Lung (tissue), 11 donors: ENCODE measurements at regions not wholly inside any gene's neighbourhood (a gene's known extent, or its start where the extent isn't known, plus 50 kb on each side); places are given as distances from the start of the nearest gene placed in this dataset.

Source experiments
- ATAC-seq: fragments of 200-7000 bp; cut with Tn5 transposase; one replicate; pipeline ENCODE4 v1.9.1; 2020; ENCODE audit warnings: moderate number of reproducible peaks; ENCODE audit not compliant: insufficient read depth, low FRiP score
- DNase-seq, 3 donors: peaks; one replicate each; pipeline ENCODE4 v3.0.0-alpha.2; 2013 to 2017
- H3K27ac ChIP-seq, 2 donors: one replicate each; pipeline ENCODE4 v1.5.1; 2013; ENCODE audit warnings: mild to moderate bottlenecking in 2 of 2, moderate library complexity in 2 of 2, control low read depth in 1 of 2, inconsistent platforms in 1 of 2, low read depth in 1 of 2, low read length in 1 of 2
- H3K27me3 ChIP-seq, 3 donors: one replicate each; pipeline ENCODE4 v1.5.1; 2013; ENCODE audit warnings: low read length in 2 of 3; ENCODE audit not compliant: control insufficient read depth in 3 of 3, insufficient read depth in 3 of 3
- H3K36me3 ChIP-seq, 4 donors: one replicate each; pipeline ENCODE4 v1.5.1; 2013; ENCODE audit warnings: low read length in 4 of 4, mild to moderate bottlenecking in 1 of 4, moderate library complexity in 1 of 4; ENCODE audit not compliant: control insufficient read depth in 4 of 4, insufficient read depth in 4 of 4
- H3K4me1 ChIP-seq, 5 donors: one replicate each; pipeline ENCODE4 v1.5.1; 2013; ENCODE audit warnings: low read length in 5 of 5, mild to moderate bottlenecking in 2 of 5, moderate library complexity in 1 of 5; ENCODE audit not compliant: control insufficient read depth in 5 of 5, insufficient read depth in 5 of 5
- H3K4me3 ChIP-seq: one replicate; pipeline ENCODE4 v1.5.1; 2013; ENCODE audit warnings: mild to moderate bottlenecking, control low read depth, moderate library complexity
- H3K9ac ChIP-seq, 2 donors: one replicate each; pipeline ENCODE4 v1.5.1; 2013; ENCODE audit warnings: low read length in 2 of 2, control low read depth in 1 of 2; ENCODE audit not compliant: insufficient read depth in 1 of 2
- H3K9me3 ChIP-seq, 4 donors: one replicate each; pipeline ENCODE4 v1.5.1; 2013; ENCODE audit warnings: low read length in 3 of 4, mild to moderate bottlenecking in 1 of 4, moderate library complexity in 1 of 4; ENCODE audit not compliant: control insufficient read depth in 4 of 4, insufficient read depth in 3 of 4
- WGBS, 2 donors: extraction: QIAGEN DNeasy Blood & Tissue Kit; methylation state at CpG; one replicate each; pipeline ENCODE4 v1.1.7; 2013; 5-methylcytosine and 5-hydroxymethylcytosine counted together
- TF ChIP-seq, protein P1 (sequence below): IDR thresholded peaks from 2 replicates; pipeline ENCODE4 v1.5.1; 2012; ENCODE audit warnings: mild to moderate bottlenecking; ENCODE audit errors: control extremely low read depth, extremely low read depth
- donor health status: control.
- donor health status: control.
- donor health status: Bipolar disorder and iron deficiency.
- donor health status: healthy.
- donor health status: DM: yes; HTN: yes; CAD: no.

DNA sequence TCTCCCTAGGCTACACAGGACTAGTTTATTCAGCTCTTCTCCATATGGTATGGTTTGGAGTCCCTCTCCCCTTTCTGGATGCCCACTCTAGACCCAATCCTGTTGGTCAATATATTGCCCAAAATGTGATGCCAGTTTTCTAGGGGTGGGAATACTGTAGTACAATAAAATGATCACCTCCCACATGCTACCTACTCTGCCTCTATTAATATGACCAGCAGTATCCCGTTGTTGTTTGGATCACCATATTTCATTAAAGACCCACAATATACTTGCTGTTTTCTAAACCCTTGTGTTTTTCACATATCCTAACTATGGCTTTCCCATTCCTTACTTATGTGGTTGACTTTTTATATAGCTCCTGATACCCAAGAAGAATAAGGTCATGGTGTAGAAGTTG is 95.9 kb upstream of the IGSF21 start:
- ATAC-seq (no peak), DNase-seq (no peak)
- 84 to 98% methylated on average over 1 of the region's 1 CpG for WGBS, 2 donors
- H3K27ac ChIP-seq: no peak overlapping the region
- peaks cover 0 to 4% (median 0%) of the 10 kb centered on the region in 4 donors for H3K9me3 ChIP-seq
- no peak overlapping the region for H3K9ac ChIP-seq
- no peaks in the 10 kb centered on the region for H3K36me3 ChIP-seq
- peaks cover 0 to 5% (median 0%) of the 10 kb centered on the region in 3 donors for H3K27me3 ChIP-seq
- H3K4me3 ChIP-seq: no peak overlapping the region
- H3K4me1 ChIP-seq: no peaks in the 10 kb centered on the region
- TF ChIP-seq, protein P1, sequence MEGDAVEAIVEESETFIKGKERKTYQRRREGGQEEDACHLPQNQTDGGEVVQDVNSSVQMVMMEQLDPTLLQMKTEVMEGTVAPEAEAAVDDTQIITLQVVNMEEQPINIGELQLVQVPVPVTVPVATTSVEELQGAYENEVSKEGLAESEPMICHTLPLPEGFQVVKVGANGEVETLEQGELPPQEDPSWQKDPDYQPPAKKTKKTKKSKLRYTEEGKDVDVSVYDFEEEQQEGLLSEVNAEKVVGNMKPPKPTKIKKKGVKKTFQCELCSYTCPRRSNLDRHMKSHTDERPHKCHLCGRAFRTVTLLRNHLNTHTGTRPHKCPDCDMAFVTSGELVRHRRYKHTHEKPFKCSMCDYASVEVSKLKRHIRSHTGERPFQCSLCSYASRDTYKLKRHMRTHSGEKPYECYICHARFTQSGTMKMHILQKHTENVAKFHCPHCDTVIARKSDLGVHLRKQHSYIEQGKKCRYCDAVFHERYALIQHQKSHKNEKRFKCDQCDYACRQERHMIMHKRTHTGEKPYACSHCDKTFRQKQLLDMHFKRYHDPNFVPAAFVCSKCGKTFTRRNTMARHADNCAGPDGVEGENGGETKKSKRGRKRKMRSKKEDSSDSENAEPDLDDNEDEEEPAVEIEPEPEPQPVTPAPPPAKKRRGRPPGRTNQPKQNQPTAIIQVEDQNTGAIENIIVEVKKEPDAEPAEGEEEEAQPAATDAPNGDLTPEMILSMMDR: no peak

DNA sequence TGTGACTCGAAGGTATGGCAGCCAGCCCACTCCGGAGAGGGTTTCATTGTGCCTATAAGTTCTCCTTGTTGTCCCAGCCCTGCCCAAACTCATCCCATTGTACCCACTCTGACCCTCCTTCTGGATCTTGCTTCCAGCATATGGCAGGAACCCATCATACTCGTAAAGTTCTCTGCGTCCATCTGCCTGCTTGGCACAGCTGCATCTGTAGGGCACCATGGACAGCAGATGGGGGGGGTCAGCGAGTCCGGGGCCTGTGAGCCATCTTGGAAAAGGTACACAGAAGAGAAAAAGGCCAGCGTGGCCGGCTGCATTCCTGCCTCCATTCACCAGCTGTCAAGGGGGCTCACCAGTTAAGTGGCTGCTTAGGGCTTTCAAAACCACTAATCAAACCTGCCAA is 94.9 kb upstream of the IGSF21 start:
- 68 to 77% methylated on average over 8 of the region's 8 CpGs for WGBS, 2 donors
- no peak overlapping the region for H3K9ac ChIP-seq
- peaks cover 0 to 5% (median 0%) of the 10 kb centered on the region in 3 donors for H3K27me3 ChIP-seq
- H3K36me3 ChIP-seq: no peaks in the 10 kb centered on the region
- ATAC-seq: no peak
- TF ChIP-seq, protein P1: no peak
- H3K4me3 ChIP-seq: no peak overlapping the region
- no peaks in the 10 kb centered on the region for H3K4me1 ChIP-seq
- H3K27ac ChIP-seq: no peak overlapping the region
- peaks cover 0 to under 1% (median 0%) of the 10 kb centered on the region in 4 donors for H3K9me3 ChIP-seq
- DNase-seq: no peak

DNA sequence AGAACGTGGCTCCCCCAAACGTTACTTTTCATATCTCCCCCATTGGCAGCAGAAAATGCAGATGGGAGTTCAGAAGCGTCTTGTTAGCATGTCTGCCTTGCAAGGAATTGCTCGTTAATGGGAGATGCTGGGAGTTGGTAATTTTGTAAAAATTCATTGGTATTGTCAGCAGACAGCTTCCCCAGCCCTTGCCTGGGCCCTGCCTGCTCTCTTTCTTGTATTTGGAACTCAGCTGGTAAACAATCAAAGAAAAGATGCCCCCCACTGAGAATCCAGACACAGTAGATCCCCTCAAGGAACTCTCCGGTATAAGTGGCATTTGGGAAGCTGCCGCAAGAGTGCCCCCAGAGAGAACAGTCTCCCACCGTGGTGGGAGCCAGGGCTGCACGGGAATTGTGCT is 94.4 kb upstream of the IGSF21 start:
- H3K27ac ChIP-seq: no peak overlapping the region
- H3K4me3 ChIP-seq: no peak overlapping the region
- 43 to 59% methylated on average over 8 of the region's 8 CpGs for WGBS, 2 donors
- peaks cover 0 to 6% (median 0%) of the 10 kb centered on the region in 3 donors for H3K27me3 ChIP-seq
- no peaks in the 10 kb centered on the region for H3K36me3 ChIP-seq
- H3K9me3 ChIP-seq: no peaks in the 10 kb centered on the region
- TF ChIP-seq, protein P1: no peak
- ATAC-seq (no peak), DNase-seq (no peak)
- H3K9ac ChIP-seq: no peak overlapping the region
- H3K4me1 ChIP-seq: no peaks in the 10 kb centered on the region

DNA sequence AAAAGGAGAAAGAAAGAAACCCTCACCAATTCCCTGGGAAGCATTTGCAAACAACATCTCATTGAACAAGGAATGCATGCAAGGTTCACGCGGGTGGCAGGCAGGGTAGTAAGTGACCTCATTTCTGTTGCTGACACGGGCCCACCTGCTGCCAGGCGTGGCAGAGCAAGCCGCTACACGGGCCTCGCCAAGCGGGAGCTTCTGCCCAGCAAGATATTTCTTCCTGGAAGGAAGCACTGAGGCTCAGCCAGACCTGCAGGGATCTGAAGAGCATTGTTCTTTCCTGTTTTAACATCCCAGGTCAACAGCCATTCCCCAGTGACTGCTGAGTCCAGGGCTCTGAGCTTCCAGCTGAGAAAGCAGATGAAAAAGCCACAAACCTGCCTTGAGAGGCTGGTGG is 91.9 kb upstream of the IGSF21 start:
- ATAC-seq (no peak), DNase-seq (no peak)
- Histone ChIP-seq H3K9ac (no peak overlapping the region), H3K27ac (no peak overlapping the region), H3K9me3 (no peaks in the 10 kb centered on the region), H3K27me3 (peaks cover 0 to 8% (median 2%) of the 10 kb centered on the region in 3 donors), H3K36me3 (no peaks in the 10 kb centered on the region), H3K4me3 (no peak overlapping the region), H3K4me1 (no peaks in the 10 kb centered on the region)
- TF ChIP-seq, protein P1: no peak
- 73 to 74% methylated on average over 8 of the region's 8 CpGs for WGBS, 2 donors
